Smooth muscle cell (in vitro differentiated cells): ENCODE measurements at regions not wholly inside any gene's neighbourhood (a gene's known extent, or its start where the extent isn't known, plus 50 kb on each side); places are given as distances from the start of the nearest gene placed in this dataset.

Experiments used
- DNase-seq: peaks from one replicate; lab custom pipeline; 2025; ENCODE audit not compliant: unreplicated experiment; lab: John Stamatoyannopoulos, UW
- H2AFZ ChIP-seq: fragments of 200-600 bp; sonication (generic); 2 replicates; pipeline ENCODE4 v1.6.0; 2016; ENCODE audit warnings: antibody characterized with exemption, low read depth, mild to moderate bottlenecking
- H3F3A ChIP-seq: fragments of 200-600 bp; sonication (generic); 2 replicates; pipeline ENCODE4 v1.6.0; 2017; ENCODE audit warnings: antibody characterized with exemption, low read depth
- H3K27ac ChIP-seq: fragments of 200-600 bp; sonication (generic); 2 replicates; pipeline ENCODE4 v1.5.1; 2016; ENCODE audit warnings: low read depth, mild to moderate bottlenecking
- H3K27me3 ChIP-seq: fragments of 200-600 bp; sonication (generic); 2 replicates; pipeline ENCODE4 v1.6.1; 2016; ENCODE audit warnings: low read depth, mild to moderate bottlenecking
- H3K36me3 ChIP-seq: fragments of 200-600 bp; sonication (generic); 2 replicates; pipeline ENCODE4 v1.5.1; 2016; ENCODE audit warnings: low read depth
- H3K4me1 ChIP-seq: fragments of 200-600 bp; sonication (generic); 2 replicates; pipeline ENCODE4 v1.5.1; 2016; ENCODE audit warnings: low read depth
- H3K4me2 ChIP-seq: fragments of 200-600 bp; sonication (generic); 2 replicates; pipeline ENCODE4 v1.6.0; 2016; ENCODE audit warnings: mild to moderate bottlenecking
- H3K4me3 ChIP-seq: fragments of 200-600 bp; sonication (generic); 2 replicates; pipeline ENCODE4 v1.5.1; 2016; ENCODE audit warnings: mild to moderate bottlenecking
- H3K79me2 ChIP-seq: fragments of 200-600 bp; sonication (generic); 2 replicates; pipeline ENCODE4 v1.6.0; 2016; ENCODE audit warnings: low read depth, mild to moderate bottlenecking
- H3K9ac ChIP-seq: fragments of 200-600 bp; sonication (generic); 2 replicates; pipeline ENCODE4 v1.6.0; 2016; ENCODE audit warnings: low read depth
- H3K9me3 ChIP-seq: fragments of 200-600 bp; sonication (generic); replicated peaks from 2 replicates; pipeline ENCODE4 v1.5.1; 2016; ENCODE audit warnings: low read depth
- H4K20me1 ChIP-seq: fragments of 200-600 bp; sonication (generic); 2 replicates; pipeline ENCODE4 v1.6.0; 2016; ENCODE audit warnings: low read depth
- CTCF ChIP-seq: fragments of 200-600 bp; sonication (generic); IDR thresholded peaks from 2 replicates; pipeline ENCODE4 v1.5.1; 2017; ENCODE audit warnings: borderline replicate concordance, mild to moderate bottlenecking, antibody characterized with exemption; ENCODE audit not compliant: insufficient read depth, poor library complexity, severe bottlenecking
- WGBS: methylation state at CpG from one replicate; pipeline ENCODE4 v1.1.7; 2016; ENCODE audit warnings: low lambda C conversion rate; 5-methylcytosine and 5-hydroxymethylcytosine counted together

- Histone ChIP-seq H3K27ac (no peak overlapping the region), H3K9me3 (no peaks in the 10 kb centered on the region), H3F3A (no peaks in the 10 kb centered on the region), H3K4me3 (no peak overlapping the region), H2AFZ (no peak overlapping the region), H3K9ac (no peak overlapping the region), H4K20me1 (no peaks in the 10 kb centered on the region), H3K4me2 (no peak overlapping the region), H3K27me3 (no peaks in the 10 kb centered on the region), H3K4me1 (no peaks in the 10 kb centered on the region), H3K79me2 (no peaks in the 10 kb centered on the region), H3K36me3 (no peaks in the 10 kb centered on the region)
- no peak for DNase-seq
- TF ChIP-seq CTCF: no peak
- 73% methylated on average over 3 of the region's 3 CpGs for WGBS
Observed at GRCh38 chr5:174291162-174291561, 245.7 kb downstream of the NSG2 start.

GRCh38 chr5:174292348-174292747 is 246.8 kb downstream of the NSG2 start:
- no peak for TF ChIP-seq CTCF
- H3K9me3 ChIP-seq: no peaks in the 10 kb centered on the region
- no peak for DNase-seq
- WGBS: 89% methylated on average over 3 of the region's 3 CpGs
- H3K4me3 ChIP-seq: no peak overlapping the region
- H2AFZ ChIP-seq: no peak overlapping the region
- H3K4me2 ChIP-seq: no peak overlapping the region
- no peaks in the 10 kb centered on the region for H3K27me3 ChIP-seq
- no peaks in the 10 kb centered on the region for H3K36me3 ChIP-seq
- H3F3A ChIP-seq: no peaks in the 10 kb centered on the region
- H3K27ac ChIP-seq: no peak overlapping the region
- H4K20me1 ChIP-seq: no peaks in the 10 kb centered on the region
- no peaks in the 10 kb centered on the region for H3K79me2 ChIP-seq
- no peaks in the 10 kb centered on the region for H3K4me1 ChIP-seq
- H3K9ac ChIP-seq: no peak overlapping the region

GRCh38 chr5:174293006-174293405 is 247.5 kb downstream of the NSG2 start:
- TF ChIP-seq CTCF: no peak
- 68% methylated on average over 6 of the region's 6 CpGs for WGBS
- Histone ChIP-seq H3K36me3 (no peaks in the 10 kb centered on the region), H3F3A (no peaks in the 10 kb centered on the region), H4K20me1 (no peaks in the 10 kb centered on the region), H3K4me2 (no peak overlapping the region), H3K4me3 (no peak overlapping the region), H2AFZ (no peak overlapping the region), H3K4me1 (no peaks in the 10 kb centered on the region), H3K27ac (no peak overlapping the region), H3K9me3 (no peaks in the 10 kb centered on the region), H3K27me3 (no peaks in the 10 kb centered on the region), H3K79me2 (no peaks in the 10 kb centered on the region), H3K9ac (no peak overlapping the region)
- DNase-seq: no peak

GRCh38 chr5:174293481-174293880 is 248.0 kb downstream of the NSG2 start:
- no peaks in the 10 kb centered on the region for H3K79me2 ChIP-seq
- no peak overlapping the region for H2AFZ ChIP-seq
- no peaks in the 10 kb centered on the region for H3K4me1 ChIP-seq
- TF ChIP-seq CTCF: no peak
- no peaks in the 10 kb centered on the region for H4K20me1 ChIP-seq
- H3K4me2 ChIP-seq: no peak overlapping the region
- H3K27me3 ChIP-seq: no peaks in the 10 kb centered on the region
- no peaks in the 10 kb centered on the region for H3K36me3 ChIP-seq
- WGBS: 70% methylated on average over 4 of the region's 4 CpGs
- no peak overlapping the region for H3K9ac ChIP-seq
- no peak overlapping the region for H3K4me3 ChIP-seq
- no peak for DNase-seq
- no peak overlapping the region for H3K27ac ChIP-seq
- no peaks in the 10 kb centered on the region for H3K9me3 ChIP-seq
- no peaks in the 10 kb centered on the region for H3F3A ChIP-seq
